NB4 (cell line): ENCODE measurements at regions not wholly inside any gene's neighbourhood (a gene's known extent, or its start where the extent isn't known, plus 50 kb on each side); places are given as distances from the start of the nearest gene placed in this dataset.

ENCODE experiments used
- CTCF ChIP-seq: IDR thresholded peaks from one replicate; pipeline ENCODE4 v1.5.1; 2012; ENCODE audit warnings: low read depth, low read length
- MYC ChIP-seq: IDR thresholded peaks from 2 replicates; pipeline ENCODE4 v1.6.1; 2011; ENCODE audit warnings: low read depth, low read length
- POLR2A ChIP-seq: IDR thresholded peaks from 2 replicates; pipeline ENCODE4 v1.6.1; 2011; ENCODE audit warnings: mild to moderate bottlenecking; ENCODE audit not compliant: insufficient read length; ENCODE audit errors: extremely low read depth
- TF ChIP-seq, protein P1 (sequence below): IDR thresholded peaks from 2 replicates; pipeline ENCODE4 v1.6.1; 2011; ENCODE audit warnings: low read depth, low read length

- TF ChIP-seq CTCF (no peak), POLR2A (no peak), MYC (no peak)
- TF ChIP-seq, protein P1, sequence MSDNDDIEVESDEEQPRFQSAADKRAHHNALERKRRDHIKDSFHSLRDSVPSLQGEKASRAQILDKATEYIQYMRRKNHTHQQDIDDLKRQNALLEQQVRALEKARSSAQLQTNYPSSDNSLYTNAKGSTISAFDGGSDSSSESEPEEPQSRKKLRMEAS: no peak
These were observed 161.3 kb downstream of the INO80D start for GRCh38 chr2:205924676-205925075.
